Transverse colon (tissue), 4 donors: ENCODE measurements at regions not wholly inside any gene's neighbourhood (a gene's known extent, or its start where the extent isn't known, plus 50 kb on each side); places are given as distances from the start of the nearest gene placed in this dataset.
"Not testable (repeated sequence)": the region's sequence is repeated elsewhere in the genome, so short reads cannot be mapped to it uniquely, and the experiment has no call there.

Experiments
- DNase-seq: peaks from one replicate; pipeline ENCODE4 v3.0.0-alpha.2; 2019
- H3K27ac ChIP-seq, 4 donors: fragments of 200-600 bp; sonication (generic); 2 replicates each; pipeline ENCODE4 v1.5.1; 2016 to 2018; ENCODE audit warnings: inconsistent platforms in 4 of 4
- H3K27me3 ChIP-seq: fragments of 200-600 bp; sonication (generic); 2 replicates; pipeline ENCODE4 v1.5.1; 2017; ENCODE audit warnings: inconsistent platforms
- H3K36me3 ChIP-seq, 4 donors: fragments of 200-600 bp; sonication (generic); 2 replicates each; pipeline ENCODE4 v1.5.1; 2017 to 2019; ENCODE audit warnings: inconsistent platforms in 4 of 4
- H3K4me1 ChIP-seq, 4 donors: fragments of 200-600 bp; sonication (generic); 2 replicates each; pipeline ENCODE4 v1.5.1; 2017 to 2020; ENCODE audit warnings: inconsistent platforms in 4 of 4
- H3K4me3 ChIP-seq, 4 donors: fragments of 200-600 bp; sonication (generic); 1 replicate in 1 of 4; 2 replicates in 3 of 4; pipeline versions ENCODE4 v1.5.1 to v1.6.1; 2017 to 2019; ENCODE audit warnings: inconsistent platforms in 4 of 4
- H3K9me3 ChIP-seq, 2 donors: fragments of 200-600 bp; sonication (generic); 2 replicates each; pipeline ENCODE4 v1.5.1; 2017 to 2019; ENCODE audit warnings: inconsistent platforms in 2 of 2
- EP300 ChIP-seq: sonication (generic); formaldehyde crosslinking; IDR thresholded peaks from one replicate; pipeline ENCODE4 v1.6.1; 2017; ENCODE audit warnings: antibody characterized with exemption, low read depth
- POLR2A ChIP-seq: fragments of 450-650 bp; IDR thresholded peaks from one replicate; pipeline ENCODE4 v1.6.1; 2016; ENCODE audit warnings: antibody characterized with exemption, mild to moderate bottlenecking, moderate library complexity
- POLR2AphosphoS5 ChIP-seq, 3 donors: sonication (generic); formaldehyde crosslinking; IDR thresholded peaks; one replicate each; pipeline ENCODE4 v1.6.1; 2016; ENCODE audit warnings: antibody characterized with exemption in 3 of 3
- WGBS, 2 donors: methylation state at CpG; one replicate each; pipeline ENCODE4 v1.1.5; 2018; ENCODE audit warnings: low coverage in 1 of 2; 5-methylcytosine and 5-hydroxymethylcytosine counted together
- in situ Hi-C, 4 donors: fragments of 200-750 bp; cut with MboI; loops; one replicate each; pipeline versions ENCODE4 v1.15.0 to v1.15.1; 2017; ENCODE audit warnings: low sequenced_read_pairs in 3 of 4, low pct_ligation_motif_present in 1 of 4, low pct_unique_long_range_greater_than_20kb in 1 of 4
- intact Hi-C: fragments of 100-400 bp; cut with DNase I; formaldehyde crosslinking; loops from one replicate; pipeline ENCODE4 v1.15.1; 2023; ENCODE audit warnings: low total_unique reads
- TF ChIP-seq, protein P1 (sequence below), 5 experiments: fragments of 200-600 bp in 3 of 5; fragments of 450-650 bp in 2 of 5; sonication (generic) in 3 of 5; IDR thresholded peaks; 1 replicate in 2 of 5; 2 replicates in 3 of 5; pipeline ENCODE4 v1.5.1; 2016 to 2017; ENCODE audit warnings: antibody characterized with exemption in 5 of 5, inconsistent platforms in 3 of 5, mild to moderate bottlenecking in 2 of 5, moderate library complexity in 1 of 5

DNA sequence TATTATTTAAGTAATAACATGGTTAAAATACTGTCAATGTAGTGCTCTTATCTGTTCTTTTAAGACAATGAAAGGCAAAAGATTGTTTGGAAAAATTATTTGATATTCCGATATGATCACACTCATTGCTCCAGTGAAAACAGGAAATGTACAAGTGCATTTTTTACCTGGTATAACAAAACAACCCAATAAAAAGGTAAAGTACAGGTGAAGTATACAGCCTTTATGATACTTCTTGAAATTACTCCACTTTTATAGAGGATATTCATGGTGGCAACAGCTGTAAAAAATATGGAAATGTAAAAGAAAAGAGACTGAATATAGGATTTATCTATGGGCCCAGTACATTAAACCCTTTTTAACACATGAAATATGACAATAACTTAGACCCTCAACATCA is 298.6 kb upstream of the HNRNPA3 start:
- no peaks in the 10 kb centered on the region for H3K36me3 ChIP-seq
- no peak for DNase-seq
- in situ Hi-C loops (no loop called here), intact Hi-C loops (no loop called here)
- no peaks in the 10 kb centered on the region for H3K9me3 ChIP-seq
- no peak overlapping the region for H3K4me3 ChIP-seq
- 65 to 67% methylated on average over 1 of the region's 1 CpG for WGBS, 2 donors
- H3K4me1 ChIP-seq, result no peaks in the 10 kb centered on the region
- H3K27ac ChIP-seq, result no peak overlapping the region
- no peaks in the 10 kb centered on the region for H3K27me3 ChIP-seq
- TF ChIP-seq POLR2AphosphoS5 (IDR thresholded peaks at IDR 0.05), result no peak
- TF ChIP-seq, protein P1, sequence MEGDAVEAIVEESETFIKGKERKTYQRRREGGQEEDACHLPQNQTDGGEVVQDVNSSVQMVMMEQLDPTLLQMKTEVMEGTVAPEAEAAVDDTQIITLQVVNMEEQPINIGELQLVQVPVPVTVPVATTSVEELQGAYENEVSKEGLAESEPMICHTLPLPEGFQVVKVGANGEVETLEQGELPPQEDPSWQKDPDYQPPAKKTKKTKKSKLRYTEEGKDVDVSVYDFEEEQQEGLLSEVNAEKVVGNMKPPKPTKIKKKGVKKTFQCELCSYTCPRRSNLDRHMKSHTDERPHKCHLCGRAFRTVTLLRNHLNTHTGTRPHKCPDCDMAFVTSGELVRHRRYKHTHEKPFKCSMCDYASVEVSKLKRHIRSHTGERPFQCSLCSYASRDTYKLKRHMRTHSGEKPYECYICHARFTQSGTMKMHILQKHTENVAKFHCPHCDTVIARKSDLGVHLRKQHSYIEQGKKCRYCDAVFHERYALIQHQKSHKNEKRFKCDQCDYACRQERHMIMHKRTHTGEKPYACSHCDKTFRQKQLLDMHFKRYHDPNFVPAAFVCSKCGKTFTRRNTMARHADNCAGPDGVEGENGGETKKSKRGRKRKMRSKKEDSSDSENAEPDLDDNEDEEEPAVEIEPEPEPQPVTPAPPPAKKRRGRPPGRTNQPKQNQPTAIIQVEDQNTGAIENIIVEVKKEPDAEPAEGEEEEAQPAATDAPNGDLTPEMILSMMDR (IDR thresholded peaks at IDR 0.05), result no peak
- TF ChIP-seq EP300, result no peak
- TF ChIP-seq POLR2A, result no peak

DNA sequence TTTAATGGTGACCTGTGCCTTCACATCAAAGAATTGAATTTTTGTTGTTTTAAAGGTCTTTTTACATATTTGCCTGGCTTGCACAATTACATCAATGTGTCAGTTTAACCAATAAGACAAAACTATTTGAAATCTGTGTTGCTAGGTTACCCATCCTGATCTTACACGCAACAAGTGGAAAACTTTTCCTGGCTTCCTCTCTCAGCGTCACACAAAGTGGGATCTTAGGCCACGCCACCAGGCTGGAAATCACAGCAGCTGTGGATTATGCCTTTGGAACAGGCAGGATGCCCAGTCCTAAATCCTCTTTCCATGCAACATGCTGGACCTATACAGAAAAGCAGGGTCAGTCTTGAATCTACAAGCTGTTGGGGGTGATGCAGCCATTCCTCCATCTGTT is 298.2 kb upstream of the HNRNPA3 start:
- no peak for DNase-seq
- no peak for TF ChIP-seq POLR2AphosphoS5 (IDR thresholded peaks at IDR 0.05)
- TF ChIP-seq, protein P1 (IDR thresholded peaks at IDR 0.05), result no peak
- no peak for TF ChIP-seq EP300
- TF ChIP-seq POLR2A, result no peak
- H3K27ac ChIP-seq, result no peak overlapping the region
- 82% methylated on average over 3 of the region's 3 CpGs; no CpG with 5 or more reads in 1 of the 2 donors for WGBS, 2 donors
- in situ Hi-C loops (no loop called here), intact Hi-C loops (no loop called here)
- H3K4me1 ChIP-seq, result no peaks in the 10 kb centered on the region
- no peaks in the 10 kb centered on the region for H3K36me3 ChIP-seq
- no peak overlapping the region for H3K4me3 ChIP-seq
- no peaks in the 10 kb centered on the region for H3K9me3 ChIP-seq
- H3K27me3 ChIP-seq, result no peaks in the 10 kb centered on the region

DNA sequence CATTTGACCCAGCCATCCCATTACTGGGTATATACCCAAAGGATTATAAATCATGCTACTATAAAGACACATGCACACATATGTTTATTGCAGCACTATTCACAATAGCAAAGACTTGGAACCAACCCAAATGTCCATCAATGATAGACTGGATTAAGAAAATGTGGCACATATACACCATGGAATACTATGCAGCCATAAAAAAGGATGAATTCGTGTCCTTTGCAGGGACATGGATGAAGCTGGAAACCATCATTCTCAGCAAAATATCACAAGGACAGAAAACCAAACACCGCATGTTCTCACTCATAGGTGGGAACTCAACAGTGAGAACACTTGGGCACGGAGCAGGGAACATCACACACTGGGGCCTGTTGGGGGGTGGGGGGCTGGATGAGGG is 290.0 kb upstream of the HNRNPA3 start:
- H3K4me1 ChIP-seq, H3K36me3 ChIP-seq, intact Hi-C loops, DNase-seq, H3K4me3 ChIP-seq, H3K27me3 ChIP-seq, H3K9me3 ChIP-seq, in situ Hi-C loops, H3K27ac ChIP-seq: not testable (repeated sequence)
- WGBS, 2 donors, result 91 to 94% methylated on average over 2 to 3 of the region's 3 CpGs

DNA sequence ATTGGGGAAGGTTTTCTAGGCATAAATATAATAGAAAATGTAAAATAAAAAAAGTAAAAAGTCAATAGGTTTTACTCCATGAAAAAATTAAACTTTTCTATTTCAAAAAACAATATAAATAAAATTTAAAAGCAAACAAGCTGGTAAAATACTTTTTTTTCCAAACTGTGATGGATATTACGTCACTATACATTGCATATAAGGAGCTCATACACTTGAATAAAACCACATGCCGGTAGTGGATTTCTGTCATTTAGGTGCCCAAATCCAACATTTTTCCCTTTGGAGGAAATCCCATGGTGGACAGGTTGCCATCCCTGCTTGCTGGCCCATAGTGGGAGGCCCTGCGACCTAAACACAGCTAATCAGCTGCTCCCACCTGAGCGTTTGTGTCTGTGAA is 289.4 kb upstream of the HNRNPA3 start:
- no peak overlapping the region for H3K27ac ChIP-seq
- intact Hi-C loops, result no loop called here
- no peaks in the 10 kb centered on the region for H3K9me3 ChIP-seq
- no peak for DNase-seq
- H3K4me1 ChIP-seq, result no peaks in the 10 kb centered on the region
- WGBS, 2 donors, result 96 to 98% methylated on average over 2 to 4 of the region's 4 CpGs
- in situ Hi-C loops, result no loop called here
- no peak overlapping the region for H3K4me3 ChIP-seq
- no peaks in the 10 kb centered on the region for H3K36me3 ChIP-seq
- no peak for TF ChIP-seq POLR2AphosphoS5 (IDR thresholded peaks at IDR 0.05)
- TF ChIP-seq EP300, result no peak
- TF ChIP-seq, protein P1 (IDR thresholded peaks at IDR 0.05), result no peak
- no peak for TF ChIP-seq POLR2A
- H3K27me3 ChIP-seq, result no peaks in the 10 kb centered on the region

DNA sequence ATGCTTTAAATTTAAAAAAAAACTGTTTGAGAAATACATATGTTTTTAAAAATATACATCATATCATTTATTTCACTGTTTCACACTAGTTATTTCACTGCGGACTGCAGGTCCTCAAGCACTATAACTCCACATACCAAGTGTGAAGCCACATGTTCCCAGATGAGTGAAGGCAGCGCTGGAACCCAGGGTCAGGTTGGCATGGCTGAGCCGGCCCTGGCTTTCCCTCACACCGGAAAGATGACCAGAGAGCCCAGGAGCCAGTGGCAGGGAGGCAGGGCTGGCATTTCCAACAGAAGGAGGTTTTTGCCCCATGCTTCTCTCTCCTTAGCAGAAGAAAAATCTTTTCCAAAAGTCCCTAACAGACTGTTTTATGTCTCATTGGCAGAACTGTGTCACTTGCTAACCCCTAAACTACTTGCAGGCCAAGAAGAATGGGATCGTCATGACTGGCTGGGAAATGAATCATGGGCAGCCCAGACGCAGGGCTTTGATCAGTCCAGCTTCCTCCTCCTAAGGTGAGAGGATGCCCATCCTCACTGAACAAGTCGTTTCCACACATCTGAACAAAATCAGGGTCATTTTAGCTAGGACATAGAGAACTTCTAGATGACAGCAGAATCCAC is 287.6 kb upstream of the HNRNPA3 start:
- Histone ChIP-seq H3K4me3 (no peak overlapping the region), H3K27me3 (no peaks in the 10 kb centered on the region), H3K36me3 (no peaks in the 10 kb centered on the region), H3K9me3 (no peaks in the 10 kb centered on the region), H3K27ac (no peak overlapping the region), H3K4me1 (no peaks in the 10 kb centered on the region)
- no peak for DNase-seq
- WGBS, 2 donors, result 80 to 86% methylated on average over 1 to 7 of the region's 7 CpGs
- in situ Hi-C loops, result no loop called here
- TF ChIP-seq POLR2AphosphoS5 (IDR thresholded peaks at IDR 0.05), result no peak
- no peak for TF ChIP-seq EP300
- intact Hi-C loops, result no loop called here
